ENCODE measurements at regions not wholly inside any gene's neighbourhood (a gene's known extent, or its start where the extent isn't known, plus 50 kb on each side); places are given as distances from the start of the nearest gene placed in this dataset.
"Not testable (repeated sequence)": the region's sequence is repeated elsewhere in the genome, so short reads cannot be mapped to it uniquely, and the experiment has no call there.

GRCh38 chr5:42074353-42074752 is 149.3 kb downstream of the FBXO4 start:
- DNase-seq (ENCODE audit: low read depth in 4 of 4, low spot score in 1 of 4): no peak

- no peak for DNase-seq (ENCODE audit: low read depth in 4 of 4, low spot score in 1 of 4)
These were observed 164.6 kb downstream of the FBXO4 start for GRCh38 chr5:42089705-42090104.

GRCh38 chr5:42090162-42090561 is 165.1 kb downstream of the FBXO4 start:
- DNase-seq (ENCODE audit: low read depth in 4 of 4, low spot score in 1 of 4): no peak

GRCh38 chr5:42099846-42100245 is 174.8 kb downstream of the FBXO4 start:
- DNase-seq (ENCODE audit: low read depth in 4 of 4, low spot score in 1 of 4): not testable (repeated sequence)

- DNase-seq (ENCODE audit: low read depth in 4 of 4, low spot score in 1 of 4): no peak
These were observed 183.4 kb downstream of the FBXO4 start for GRCh38 chr5:42108468-42108867.

- no peak for DNase-seq (ENCODE audit: low read depth in 4 of 4, low spot score in 1 of 4)
These were observed 184.0 kb downstream of the FBXO4 start for GRCh38 chr5:42109006-42109572.

GRCh38 chr5:42115721-42116120 is 190.6 kb downstream of the FBXO4 start:
- DNase-seq (ENCODE audit: low read depth in 4 of 4, low spot score in 1 of 4): not testable (repeated sequence)

GRCh38 chr5:42120070-42120469 is 195.0 kb downstream of the FBXO4 start:
- no peak for DNase-seq (ENCODE audit: low read depth in 4 of 4, low spot score in 1 of 4)

GRCh38 chr5:42121401-42121800 is 196.3 kb downstream of the FBXO4 start:
- no peak for DNase-seq (ENCODE audit: low read depth in 4 of 4, low spot score in 1 of 4)

- no peak for DNase-seq (ENCODE audit: low read depth in 4 of 4, low spot score in 1 of 4)
These were observed 206.0 kb downstream of the FBXO4 start for GRCh38 chr5:42131081-42131480.

- DNase-seq (ENCODE audit: low read depth in 4 of 4, low spot score in 1 of 4): no peak
These were observed 218.3 kb downstream of the FBXO4 start for GRCh38 chr5:42143361-42143760.

- no peak for DNase-seq (ENCODE audit: low read depth in 4 of 4, low spot score in 1 of 4)
These were observed 223.7 kb downstream of the FBXO4 start for GRCh38 chr5:42148813-42149212.

GRCh38 chr5:42157215-42157614 is 232.1 kb downstream of the FBXO4 start:
- DNase-seq (ENCODE audit: low read depth in 4 of 4, low spot score in 1 of 4): no peak

- DNase-seq (ENCODE audit: low read depth in 4 of 4, low spot score in 1 of 4): no peak
These were observed 238.0 kb downstream of the FBXO4 start for GRCh38 chr5:42163083-42163482.

GRCh38 chr5:42168091-42168670 is 243.1 kb downstream of the FBXO4 start:
- DNase-seq (ENCODE audit: low read depth in 4 of 4, low spot score in 1 of 4): no peak

GRCh38 chr5:42176118-42176517 is 247.1 kb upstream of the GHR start:
- DNase-seq (ENCODE audit: low read depth in 4 of 4, low spot score in 1 of 4): not testable (repeated sequence)

- DNase-seq (ENCODE audit: low read depth in 4 of 4, low spot score in 1 of 4): not testable (repeated sequence)
These were observed 243.4 kb upstream of the GHR start for GRCh38 chr5:42179843-42180242.

- DNase-seq (ENCODE audit: low read depth in 4 of 4, low spot score in 1 of 4): no peak
These were observed 206.3 kb upstream of the GHR start for GRCh38 chr5:42216904-42217303.

GRCh38 chr5:42217791-42218190 is 205.4 kb upstream of the GHR start:
- DNase-seq (ENCODE audit: low read depth in 4 of 4, low spot score in 1 of 4): no peak

- no peak for DNase-seq (ENCODE audit: low read depth in 4 of 4, low spot score in 1 of 4)
These were observed 198.2 kb upstream of the GHR start for GRCh38 chr5:42225009-42225408.

- DNase-seq (ENCODE audit: low read depth in 4 of 4, low spot score in 1 of 4): no peak
These were observed 195.0 kb upstream of the GHR start for GRCh38 chr5:42228279-42228678.

GRCh38 chr5:42230839-42231238 is 192.4 kb upstream of the GHR start:
- DNase-seq (ENCODE audit: low read depth in 4 of 4, low spot score in 1 of 4): no peak

GRCh38 chr5:42235241-42235640 is 188.0 kb upstream of the GHR start:
- no peak for DNase-seq (ENCODE audit: low read depth in 4 of 4, low spot score in 1 of 4)

Data from stimulated activated CD4-positive, alpha-beta T cell treated with anti-CD3 and anti-CD28 coated beads, Interleukin-1b, Interleukin-23, amount 100 ng/mL, for 24 hours (primary cell).